Activated CD8-positive, alpha-beta T cell treated with anti-CD3 and anti-CD28 coated beads, Interleukin-2, amount 10 ng/mL, durations not matched to agents 7 days and 5 days (primary cell): ENCODE measurements at regions not wholly inside any gene's neighbourhood (a gene's known extent, or its start where the extent isn't known, plus 50 kb on each side); places are given as distances from the start of the nearest gene placed in this dataset. TPM values are rescaled to one million over a fixed set of nuclear protein-coding genes. Genes with fewer than 3 reads are reported as not detected.

Experiments
- microRNA-seq: library from miRNA; unstranded; fragments of <30 nt; microRNA quantifications from one replicate; pipeline ENCODE4 v1.2.0, GENCODE V29; 2022

Small RNA genes in the stretch of these regions (microRNA-seq; reads per million reads assigned to microRNA genes)
- not detected for gene MIR663A
